RWPE1 (cell line): ENCODE measurements at regions not wholly inside any gene's neighbourhood (a gene's known extent, or its start where the extent isn't known, plus 50 kb on each side); places are given as distances from the start of the nearest gene placed in this dataset.
A peak's percentile ranks its signal among the peaks of the same experiment; 100 is the strongest.

Source experiments
- CTCF ChIA-PET: fragments of 350-600 bp; sonication (Branson Sonifier 250); formaldehyde crosslinking; extraction: SDS; loops from one replicate; lab custom pipeline; 2021; lab: Yijun Ruan, JAX
- POLR2A ChIA-PET: fragments of 400-600 bp; formaldehyde crosslinking; extraction: SDS; loops from one replicate; lab custom pipeline; 2020; ENCODE audit warnings: antibody characterized with exemption; ENCODE audit not compliant: low non-redundant PET; lab: Yijun Ruan, JAX
- DNase-seq: peaks from one replicate; pipeline ENCODE4 v3.0.0; 2012; ENCODE audit warnings: low spot score
- H3K27ac ChIP-seq: fragments of 450-650 bp; 2 replicates; pipeline ENCODE4 v1.5.1; 2017
- CTCF ChIP-seq: fragments of 450-650 bp; conservative IDR thresholded peaks from 2 replicates; pipeline ENCODE4 v1.5.1; 2017; ENCODE audit warnings: low read depth, mild to moderate bottlenecking

- POLR2A ChIA-PET = no interaction called here
- TF ChIP-seq CTCF = no peak
- H3K27ac ChIP-seq = no peak overlapping the region
- CTCF ChIA-PET = interaction anchor here (0.6 kb wide), 1 partner anchor 153 kb away, joined by 3 read pairs; no protein-coding TSS in a partner anchor
- DNase-seq = no peak
These were observed 1196.0 kb downstream of the GALC start for GRCh38 chr14:86797075-86797351.

DNA sequence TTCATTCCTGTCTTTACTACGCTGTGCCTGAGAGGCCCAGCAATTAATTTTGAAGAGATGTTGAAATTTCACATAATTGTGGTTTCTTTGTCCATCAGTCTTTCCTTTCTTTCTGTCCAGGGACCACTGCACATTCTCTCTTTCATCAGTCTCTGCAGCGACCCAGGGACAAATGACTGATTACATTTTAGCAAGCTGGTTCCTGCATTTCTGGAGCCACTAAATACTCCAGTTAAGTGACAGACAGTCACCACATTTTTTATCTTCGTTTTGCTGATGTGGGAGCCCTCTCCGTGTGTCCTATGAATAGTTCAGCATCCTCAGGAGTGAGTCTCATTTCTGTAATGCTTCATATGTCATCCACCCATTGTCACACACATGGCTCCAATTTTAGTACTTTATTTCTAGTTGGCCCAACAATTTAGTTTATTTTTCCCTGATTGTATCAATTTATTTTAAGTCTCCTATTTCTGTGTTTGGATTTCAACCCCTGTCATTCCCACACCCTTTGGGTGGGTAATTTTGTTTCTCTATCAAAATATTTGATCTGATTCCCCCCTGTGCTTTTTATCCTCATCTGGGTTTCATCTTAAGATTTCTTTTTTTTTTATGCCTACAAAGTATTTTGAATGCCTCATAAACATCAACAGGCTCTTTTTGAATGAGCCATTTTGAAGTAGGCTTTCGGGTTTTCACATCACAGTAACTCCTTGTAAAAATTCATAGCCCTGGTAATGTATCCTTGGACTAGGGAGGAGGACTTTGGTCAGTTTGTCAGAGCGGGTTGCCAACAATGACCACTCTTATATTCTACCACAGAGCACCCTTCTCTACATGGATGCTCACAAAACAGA is 1196.5 kb downstream of the GALC start:
- CTCF ChIA-PET = no interaction called here
- no peak for DNase-seq
- TF ChIP-seq CTCF = no peak
- POLR2A ChIA-PET = no interaction called here
- H3K27ac ChIP-seq = no peak overlapping the region

DNA sequence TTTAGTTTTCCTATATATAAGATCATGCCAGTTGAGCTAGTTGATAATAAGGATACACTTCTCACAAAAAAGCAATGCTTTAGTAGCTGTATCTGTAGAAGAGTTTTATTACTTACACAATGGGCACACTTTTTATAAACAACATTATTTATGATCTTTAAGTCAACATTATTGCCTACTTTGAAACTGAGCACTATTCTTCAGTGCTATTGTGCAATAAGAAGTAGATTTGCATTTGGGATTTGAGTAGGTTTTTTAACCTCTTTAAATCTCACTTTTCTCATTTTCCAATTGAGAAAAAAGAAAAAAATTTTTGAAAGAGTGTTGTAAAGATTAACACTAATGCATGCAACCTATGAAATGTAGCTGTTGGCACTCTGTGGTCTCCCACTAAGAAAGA is 1198.3 kb downstream of the GALC start:
- no peak overlapping the region for H3K27ac ChIP-seq
- CTCF ChIA-PET = no interaction called here
- no peak for TF ChIP-seq CTCF
- POLR2A ChIA-PET = no interaction called here
- no peak for DNase-seq

DNA sequence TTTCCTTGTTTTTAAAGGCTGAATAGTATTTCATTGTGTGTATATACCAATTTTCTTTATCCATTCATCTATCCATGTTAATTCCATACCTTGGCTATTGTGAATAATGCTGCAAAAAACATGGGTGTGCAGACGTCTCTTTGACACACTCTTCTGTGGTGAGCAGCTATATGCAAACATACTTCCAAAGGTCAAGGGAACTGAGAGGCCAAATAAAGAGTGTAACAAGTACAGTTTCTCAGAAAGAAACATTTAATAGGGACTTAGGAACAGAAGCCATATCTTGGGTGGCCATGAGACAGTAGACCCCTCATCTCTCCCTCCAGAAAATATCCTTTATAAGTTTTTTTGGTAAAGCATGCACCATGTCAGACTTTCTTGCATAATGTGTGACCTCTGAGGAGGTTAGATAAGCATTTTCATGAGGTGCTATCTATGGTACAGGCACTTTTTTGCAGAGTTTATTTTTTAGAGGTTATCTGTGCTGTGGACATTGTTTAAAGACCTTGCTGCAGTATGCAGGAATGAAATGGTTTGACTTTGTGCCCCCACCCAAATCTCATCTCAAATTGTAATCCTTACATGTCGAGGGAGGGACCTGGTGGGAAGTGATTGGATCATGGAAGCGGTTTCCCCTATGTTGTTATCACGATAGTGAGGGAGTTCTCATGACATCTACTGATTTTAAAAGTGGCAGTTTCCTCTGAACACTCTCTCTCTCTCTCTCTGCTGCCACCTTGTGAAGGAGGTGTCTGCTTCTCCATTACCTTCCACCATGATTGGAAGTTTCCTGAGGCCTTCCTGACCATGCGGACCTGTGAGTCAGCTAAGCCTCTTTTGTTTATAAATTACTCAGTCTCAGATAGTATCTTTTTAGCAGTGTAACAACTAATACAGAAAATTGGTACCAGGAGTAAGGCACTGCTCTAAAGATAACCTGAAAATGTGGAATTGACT is 1202.3 kb downstream of the GALC start:
- 0 out of 2 replicates have a peak, but pooled peaks have one; percentile 8 for TF ChIP-seq CTCF
- CTCF ChIA-PET = interaction anchor here (0.7 kb wide), 1 partner anchor 78 kb away, joined by 3 read pairs; no protein-coding TSS in a partner anchor
- H3K27ac ChIP-seq = no peak overlapping the region
- POLR2A ChIA-PET = no interaction called here
- no peak for DNase-seq

GRCh38 chr14:86788224-86788623 is 1204.8 kb downstream of the GALC start:
- CTCF ChIA-PET = interaction anchor here (0.6 kb wide), 1 partner anchor 25 kb away, joined by 3 read pairs; no protein-coding TSS in a partner anchor
- POLR2A ChIA-PET = no interaction called here
- no peak for DNase-seq
- H3K27ac ChIP-seq = no peak overlapping the region
- TF ChIP-seq CTCF = no peak

GRCh38 chr14:86787717-86788116 is 1205.3 kb downstream of the GALC start:
- no peak for TF ChIP-seq CTCF
- ChIA-PET CTCF (interaction anchor here (0.6 kb wide), 2 partner anchors 25 to 780 kb away, joined by 3 to 4 read pairs; no protein-coding TSS in a partner anchor), POLR2A (no interaction called here)
- DNase-seq = no peak
- no peak overlapping the region for H3K27ac ChIP-seq
